ENCODE measurements at regions not wholly inside any gene's neighbourhood (a gene's known extent, or its start where the extent isn't known, plus 50 kb on each side); places are given as distances from the start of the nearest gene placed in this dataset.
"Not testable (repeated sequence)": the region's sequence is repeated elsewhere in the genome, so short reads cannot be mapped to it uniquely, and the experiment has no call there.

DNA sequence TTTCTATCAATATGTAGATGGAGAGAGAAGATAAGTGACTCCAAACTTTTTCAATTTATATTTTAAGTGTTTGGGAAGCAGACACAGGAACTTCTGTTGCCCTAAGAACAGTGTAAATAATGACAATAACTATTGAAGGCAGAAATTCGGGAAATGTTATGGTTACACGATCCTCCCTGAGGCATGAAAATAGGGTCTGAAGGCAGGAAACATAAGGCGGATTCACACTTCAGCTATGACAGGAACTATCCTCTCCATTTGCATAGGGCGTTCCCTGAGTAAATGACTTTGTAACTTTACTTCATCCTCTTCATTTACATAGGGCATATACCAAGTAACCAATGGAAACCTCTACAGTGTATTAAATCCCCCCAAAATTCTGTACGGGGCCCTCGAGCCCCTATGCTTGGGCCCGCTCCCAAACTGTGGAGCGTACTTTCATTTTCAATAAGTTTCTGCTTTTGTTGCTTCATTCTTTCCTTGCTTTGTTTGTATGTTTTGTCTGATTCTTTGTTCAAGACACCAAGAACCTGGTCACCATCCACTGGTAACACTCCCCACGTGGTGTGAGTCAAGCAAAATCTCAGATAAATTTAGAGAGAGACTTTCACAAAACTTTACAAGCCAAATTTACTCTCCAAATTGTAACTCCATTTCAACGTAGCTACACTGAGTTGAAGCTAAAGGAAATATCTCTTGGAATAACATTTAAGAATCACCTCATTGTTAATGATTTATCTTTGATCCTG lies 2504.3 kb downstream of the ARAP2 start:
- DNase-seq (ENCODE audit: low read depth in 2 of 2) = no peak

GRCh38 chr4:33740871-33741270 lies 2503.4 kb downstream of the ARAP2 start:
- DNase-seq (ENCODE audit: low read depth in 2 of 2) = not testable (repeated sequence)

DNA sequence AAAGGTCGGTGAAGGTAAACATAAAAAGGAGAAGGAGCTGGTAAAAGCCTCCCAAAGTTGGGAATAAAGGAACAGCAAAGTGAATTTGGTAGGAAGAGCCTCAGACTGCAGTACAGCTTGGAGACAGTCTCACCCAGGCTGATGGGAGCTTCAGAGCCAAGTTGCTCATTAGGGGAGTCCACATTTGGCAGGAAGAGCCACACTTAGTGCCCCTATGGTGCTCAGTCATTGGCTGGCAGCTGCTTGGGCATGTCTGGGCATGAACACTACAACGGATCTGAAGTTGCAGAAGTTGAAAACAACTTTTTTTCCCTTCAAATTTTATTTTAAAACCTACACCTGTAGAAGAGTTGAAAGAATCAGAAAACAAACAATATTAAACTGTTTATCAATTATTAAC lies 2497.3 kb downstream of the ARAP2 start:
- no peak for DNase-seq (ENCODE audit: low read depth in 2 of 2)

DNA sequence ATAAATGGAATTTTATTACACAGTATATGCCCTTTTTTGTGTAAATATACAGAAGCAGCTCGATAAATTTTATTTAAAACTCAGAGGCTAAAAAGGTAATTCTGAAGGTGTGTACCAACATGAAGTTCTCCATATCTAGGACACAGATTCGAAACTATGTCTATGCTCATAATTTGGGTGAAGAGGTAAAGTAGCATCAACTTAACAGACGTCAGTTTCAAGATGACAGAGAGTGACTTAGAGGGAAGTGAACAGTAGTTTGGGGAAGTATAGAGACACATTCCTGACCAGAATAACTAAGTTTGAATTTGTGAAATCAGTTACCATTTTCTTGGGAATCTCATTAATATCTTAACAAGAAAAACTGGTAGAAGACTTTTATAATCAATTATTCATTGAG lies 2493.3 kb downstream of the ARAP2 start:
- DNase-seq (ENCODE audit: low read depth in 2 of 2) = no peak

GRCh38 chr4:33772582-33772981 lies 2471.7 kb downstream of the ARAP2 start:
- DNase-seq (ENCODE audit: low read depth in 2 of 2) = no peak

GRCh38 chr4:33780952-33781791 lies 2463.1 kb downstream of the ARAP2 start:
- DNase-seq (ENCODE audit: low read depth in 2 of 2) = peak; percentile 34 to 40

- DNase-seq (ENCODE audit: low read depth in 2 of 2) = no peak
Measured at GRCh38 chr4:33785843-33786242, 2458.5 kb downstream of the ARAP2 start.

DNA sequence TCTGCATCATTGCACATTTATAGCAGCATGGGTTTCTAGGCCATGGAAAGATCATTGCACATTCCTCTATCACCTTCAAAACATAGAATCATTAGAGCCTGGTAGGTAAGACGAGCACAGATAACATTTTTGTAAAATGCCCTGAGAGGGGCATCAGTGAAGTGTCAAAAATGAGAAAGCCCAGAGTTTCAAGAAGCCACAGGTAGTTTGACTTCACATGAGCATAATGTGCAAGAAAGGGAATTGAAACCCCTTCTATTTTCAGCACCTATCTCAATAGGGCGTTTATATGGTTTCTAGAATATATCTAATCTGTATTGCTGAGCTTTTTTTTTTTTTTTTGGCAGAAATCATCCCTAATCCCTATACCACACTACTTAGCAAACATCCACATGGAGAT lies 2441.7 kb downstream of the ARAP2 start:
- DNase-seq (ENCODE audit: low read depth in 2 of 2) = no peak

DNA sequence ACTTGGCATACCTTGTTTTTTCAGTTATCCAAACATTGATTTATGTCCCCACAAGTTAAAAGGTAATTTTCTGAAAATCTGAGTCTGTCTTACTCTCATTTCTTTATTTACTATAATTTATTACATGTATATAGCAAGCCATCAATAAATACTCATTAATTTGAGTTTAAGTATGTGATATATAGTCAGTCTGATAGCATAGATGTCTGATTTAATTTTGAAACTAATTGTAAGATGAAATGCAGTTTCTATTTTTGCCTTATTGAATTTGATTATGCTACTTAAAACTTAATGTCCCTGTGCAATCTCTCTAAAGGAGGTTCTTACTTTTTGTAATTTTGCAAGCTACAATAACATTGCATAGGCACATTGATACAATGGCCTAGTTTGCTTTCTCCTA lies 2418.6 kb downstream of the ARAP2 start:
- DNase-seq (ENCODE audit: low read depth in 2 of 2) = no peak

DNA sequence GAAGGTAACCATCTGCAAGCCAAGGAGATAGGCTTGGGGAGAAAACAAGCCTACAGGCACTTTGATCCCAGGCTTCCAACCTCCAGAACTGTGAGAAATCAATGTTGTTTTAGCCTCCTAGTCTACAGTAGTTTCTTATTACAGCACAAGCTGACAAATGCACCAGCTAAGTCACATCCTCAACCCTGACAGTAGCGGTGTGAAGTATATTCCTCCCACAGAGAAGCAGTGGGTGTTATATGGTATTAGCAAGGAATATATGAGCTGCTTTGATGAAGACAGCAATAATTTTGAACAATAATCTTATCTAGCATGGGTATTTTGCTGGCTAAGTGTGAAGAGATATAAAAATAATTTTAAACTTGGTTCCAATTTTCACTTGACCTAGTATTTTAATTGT lies 2415.0 kb downstream of the ARAP2 start:
- DNase-seq (ENCODE audit: low read depth in 2 of 2) = not testable (repeated sequence)

GRCh38 chr4:33831442-33832066 lies 2412.8 kb downstream of the ARAP2 start:
- peak; percentile 36 to 38 for DNase-seq (ENCODE audit: low read depth in 2 of 2)

- DNase-seq (ENCODE audit: low read depth in 2 of 2) = peak in 1 of 2 experiments; percentile 22
Measured at GRCh38 chr4:33835764-33836163, 2408.6 kb downstream of the ARAP2 start.

- DNase-seq (ENCODE audit: low read depth in 2 of 2) = peak; percentile 77 to 79
Measured at GRCh38 chr4:33837043-33837838, 2407.1 kb downstream of the ARAP2 start.

GRCh38 chr4:33841120-33841519 lies 2403.2 kb downstream of the ARAP2 start:
- no peak for DNase-seq (ENCODE audit: low read depth in 2 of 2)

DNA sequence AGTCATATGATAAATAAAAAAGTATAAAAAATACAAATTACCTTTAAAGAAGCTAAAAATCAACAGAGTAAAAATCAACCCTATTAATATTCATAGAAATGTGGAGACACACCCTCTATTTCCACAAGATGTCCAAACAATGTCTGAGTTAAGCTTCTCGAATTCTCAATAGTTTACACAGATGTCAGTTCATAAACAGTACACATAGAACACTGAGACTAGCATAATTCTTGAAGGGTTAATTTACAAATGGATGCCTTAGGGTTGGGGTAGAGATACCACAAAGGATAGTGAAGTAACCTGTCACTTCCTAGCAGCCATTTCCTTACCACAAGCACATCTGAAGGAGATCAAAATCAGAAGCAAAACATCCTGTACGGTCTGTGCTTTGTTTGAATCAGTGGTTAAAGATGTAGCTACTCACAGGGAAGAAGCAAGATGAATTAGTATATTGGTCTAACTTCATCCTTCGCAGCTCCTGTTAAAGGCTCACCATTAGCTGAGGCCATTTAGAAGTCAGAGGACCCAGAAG lies 2393.9 kb downstream of the ARAP2 start:
- no peak for DNase-seq (ENCODE audit: low read depth in 2 of 2)

GRCh38 chr4:33853670-33854069 lies 2390.6 kb downstream of the ARAP2 start:
- DNase-seq (ENCODE audit: low read depth in 2 of 2) = not testable (repeated sequence)

- DNase-seq (ENCODE audit: low read depth in 2 of 2) = no peak
Measured at GRCh38 chr4:33864290-33864859, 2379.9 kb downstream of the ARAP2 start.

DNA sequence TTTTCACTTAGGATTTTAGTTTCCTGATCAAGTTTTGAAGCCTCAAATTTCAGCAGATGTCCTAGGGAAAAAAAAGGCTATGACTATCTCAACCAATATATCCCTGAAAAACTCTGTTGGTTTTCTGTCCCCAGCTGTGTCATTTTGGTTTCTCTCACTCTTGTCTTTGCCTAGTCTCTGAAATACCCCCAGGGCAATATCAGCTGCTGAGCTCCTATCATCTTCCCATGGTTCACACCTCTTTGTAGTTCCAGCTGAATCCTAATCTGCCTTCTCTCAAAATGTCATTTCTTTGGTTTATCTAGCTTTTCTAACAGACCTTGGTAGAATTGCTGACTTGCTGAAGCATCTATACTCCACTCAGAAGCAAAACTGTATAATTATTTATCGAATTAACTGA lies 2370.5 kb downstream of the ARAP2 start:
- DNase-seq (ENCODE audit: low read depth in 2 of 2) = no peak

- DNase-seq (ENCODE audit: low read depth in 2 of 2) = no peak
Measured at GRCh38 chr4:33878710-33879109, 2365.6 kb downstream of the ARAP2 start.

DNA sequence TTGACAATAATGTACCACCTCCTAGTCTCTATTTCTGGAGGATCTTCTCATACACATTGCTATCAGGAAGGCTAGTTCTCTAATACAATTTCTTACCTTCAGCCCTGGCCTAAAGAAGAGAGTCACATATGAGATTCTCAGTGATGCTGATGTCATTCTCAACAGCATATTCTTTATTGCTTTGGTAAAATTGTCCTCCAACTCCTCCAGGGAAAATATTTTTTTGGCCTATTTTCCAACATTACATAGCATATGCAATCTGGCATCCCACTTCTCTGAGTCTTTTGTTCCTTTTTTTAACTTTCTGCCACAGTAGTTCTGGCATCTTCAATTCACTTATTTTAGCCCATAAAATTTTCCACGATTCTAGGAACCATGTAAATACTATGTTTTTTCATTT lies 2363.1 kb downstream of the ARAP2 start:
- DNase-seq (ENCODE audit: low read depth in 2 of 2) = no peak

All from fibroblast of skin of left biceps (primary cell).